ENCODE measurements at regions not wholly inside any gene's neighbourhood (a gene's known extent, or its start where the extent isn't known, plus 50 kb on each side); places are given as distances from the start of the nearest gene placed in this dataset.
"Not testable (repeated sequence)": the region's sequence is repeated elsewhere in the genome, so short reads cannot be mapped to it uniquely, and the experiment has no call there.

- no peak for DNase-seq (ENCODE audit: low read depth in 2 of 2)
Observed at GRCh38 chr2:234725528-234726264, 226.1 kb upstream of the SH3BP4 start.

- no peak for DNase-seq (ENCODE audit: low read depth in 2 of 2)
Observed at GRCh38 chr2:234724850-234725249, 227.0 kb upstream of the SH3BP4 start.

GRCh38 chr2:234723400-234723799 is 226.5 kb upstream of the ARL4C start:
- DNase-seq (ENCODE audit: low read depth in 2 of 2): no peak

DNA sequence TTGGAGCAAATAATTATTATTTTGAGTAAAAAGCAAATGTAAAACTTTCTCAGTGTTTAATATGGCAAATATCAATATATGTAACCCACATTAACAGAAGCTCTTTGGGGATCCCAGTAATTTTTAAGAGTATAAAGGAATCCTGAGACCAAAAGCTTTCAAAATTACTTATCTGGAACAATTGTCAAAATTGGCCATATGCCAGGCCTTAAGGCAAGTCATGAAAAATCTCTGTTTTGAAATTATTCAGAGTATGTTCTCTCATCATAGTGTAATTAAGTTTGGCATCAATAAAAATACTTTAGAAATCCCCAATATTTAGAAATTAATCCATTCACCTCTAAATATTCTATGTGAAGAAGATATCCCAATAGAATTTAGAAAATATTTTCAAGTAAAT is 225.3 kb upstream of the ARL4C start:
- no peak for DNase-seq (ENCODE audit: low read depth in 2 of 2)

DNA sequence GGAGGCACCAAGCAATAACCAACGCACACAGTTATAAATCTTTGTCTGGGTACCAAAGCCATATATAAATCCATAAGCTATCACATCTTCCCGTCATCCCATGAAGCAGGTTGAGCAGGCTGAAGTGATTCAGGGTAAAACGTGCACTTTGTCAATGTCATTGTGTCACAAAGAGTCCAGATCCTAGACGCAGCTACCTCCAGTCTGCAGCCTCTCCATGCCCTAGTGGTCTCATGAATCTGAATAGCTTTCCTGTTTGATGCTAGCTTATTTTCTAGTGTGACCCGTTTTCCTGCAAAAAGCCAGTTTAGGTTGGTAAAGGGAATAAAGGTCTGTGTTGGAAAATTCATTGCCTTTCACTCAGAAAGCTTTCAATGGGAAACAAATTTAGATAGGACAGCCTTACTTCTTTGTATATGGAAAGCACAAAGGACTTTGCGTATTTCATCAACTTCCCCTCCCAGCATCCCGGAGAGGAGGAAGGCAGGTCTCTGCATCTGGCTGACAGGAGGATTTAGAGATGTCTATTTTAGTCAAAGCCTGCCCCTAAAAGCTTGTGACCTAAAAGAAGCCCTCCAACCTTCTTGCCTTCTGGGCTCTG is 222.3 kb upstream of the ARL4C start:
- no peak for DNase-seq (ENCODE audit: low read depth in 2 of 2)

GRCh38 chr2:234716271-234716670 is 219.4 kb upstream of the ARL4C start:
- no peak for DNase-seq (ENCODE audit: low read depth in 2 of 2)

DNA sequence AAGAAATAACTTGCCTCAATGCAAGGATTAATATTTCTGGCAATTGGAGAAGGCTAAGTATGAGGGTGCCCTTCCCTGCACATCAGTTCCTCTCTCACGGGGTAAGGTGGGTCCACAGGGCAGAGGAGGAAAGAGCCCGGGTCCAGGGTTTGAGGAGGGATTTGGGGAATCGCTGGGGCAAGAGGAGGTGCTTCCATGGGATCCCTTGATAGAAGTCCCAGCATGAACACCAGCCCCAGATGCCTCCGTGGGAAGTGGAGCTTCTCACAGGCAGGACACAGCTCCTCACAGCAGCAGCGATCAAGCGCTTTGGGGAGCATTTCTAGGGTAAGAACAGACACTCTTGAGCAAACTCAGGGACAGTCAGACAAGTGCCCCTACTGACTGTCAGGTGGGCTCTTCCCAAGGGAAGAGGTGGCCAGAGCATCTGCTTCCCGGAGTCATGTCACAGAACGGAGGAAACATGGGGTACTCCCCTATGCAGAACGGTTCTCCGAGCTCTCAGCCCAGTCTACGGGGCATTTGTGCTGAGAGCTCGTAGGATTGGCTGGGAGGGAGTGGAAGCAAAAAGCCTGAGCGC is 218.9 kb upstream of the ARL4C start:
- DNase-seq (ENCODE audit: low read depth in 2 of 2): no peak

- no peak for DNase-seq (ENCODE audit: low read depth in 2 of 2)
Observed at GRCh38 chr2:234714711-234715110, 217.8 kb upstream of the ARL4C start.

DNA sequence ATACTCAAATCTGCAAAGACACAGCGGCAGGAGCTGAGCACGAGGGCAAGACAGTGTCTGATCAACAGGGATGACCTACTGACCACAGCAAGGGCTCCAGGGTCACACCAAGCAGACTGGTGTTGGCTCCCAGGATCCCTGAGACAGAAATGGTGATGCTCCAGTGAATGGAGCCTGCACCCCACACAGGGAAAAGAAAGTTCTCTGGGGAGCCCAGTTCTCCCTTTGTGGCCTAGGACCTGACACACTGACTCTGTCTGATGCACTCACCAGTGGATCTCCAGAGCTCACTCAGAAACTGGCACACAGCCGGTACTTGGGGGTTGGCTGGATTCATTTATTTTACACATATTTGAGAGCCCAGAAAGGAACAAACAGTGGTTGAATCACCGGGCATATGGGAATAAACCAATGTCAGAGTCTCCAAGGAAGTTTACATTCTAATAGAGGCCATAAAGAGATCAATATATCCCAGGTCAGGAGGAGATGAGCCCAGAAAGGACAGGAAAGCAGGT is 215.6 kb upstream of the ARL4C start:
- DNase-seq (ENCODE audit: low read depth in 2 of 2): no peak

- DNase-seq (ENCODE audit: low read depth in 2 of 2): no peak
Observed at GRCh38 chr2:234711308-234711707, 214.4 kb upstream of the ARL4C start.

DNA sequence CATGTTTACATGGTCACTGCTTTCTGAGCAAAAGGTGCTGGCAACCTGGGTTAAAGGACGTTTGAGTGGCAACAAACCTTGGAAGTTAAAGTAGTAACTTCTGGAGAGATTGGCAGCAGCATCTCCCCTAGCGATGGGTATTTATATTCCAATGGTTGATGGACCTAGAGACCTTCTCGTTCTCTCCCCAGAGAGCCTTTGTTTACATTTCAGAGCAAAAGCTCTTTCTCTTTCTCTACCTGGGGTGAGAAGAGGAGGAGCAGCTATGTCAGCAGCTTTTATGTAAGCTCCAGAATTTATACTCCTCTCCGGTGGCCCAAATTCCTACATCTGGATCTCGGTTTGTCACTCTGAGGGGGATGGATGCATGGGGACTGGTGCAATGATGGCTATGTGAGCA is 213.7 kb upstream of the ARL4C start:
- no peak for DNase-seq (ENCODE audit: low read depth in 2 of 2)

- no peak for DNase-seq (ENCODE audit: low read depth in 2 of 2)
Observed at GRCh38 chr2:234710066-234710465, 213.2 kb upstream of the ARL4C start.

DNA sequence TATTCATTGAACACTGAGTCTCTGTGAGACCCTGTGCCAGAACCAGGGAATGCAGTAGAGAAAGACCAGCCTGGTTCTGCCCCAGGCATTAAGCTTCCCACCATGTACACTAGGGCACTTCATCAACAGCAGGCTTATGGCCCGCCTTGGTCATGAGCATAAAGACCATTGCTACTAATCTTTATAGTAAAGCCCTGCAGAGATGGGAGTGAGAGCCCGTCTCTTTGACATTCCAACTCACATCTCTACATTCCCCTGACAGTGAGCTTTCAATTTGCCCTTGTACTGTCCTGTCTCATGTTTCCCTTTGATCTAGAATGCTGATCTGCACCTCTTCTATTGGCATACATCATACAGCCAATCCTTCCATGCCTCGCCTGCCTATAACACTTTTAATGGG is 211.8 kb upstream of the ARL4C start:
- DNase-seq (ENCODE audit: low read depth in 2 of 2): no peak

DNA sequence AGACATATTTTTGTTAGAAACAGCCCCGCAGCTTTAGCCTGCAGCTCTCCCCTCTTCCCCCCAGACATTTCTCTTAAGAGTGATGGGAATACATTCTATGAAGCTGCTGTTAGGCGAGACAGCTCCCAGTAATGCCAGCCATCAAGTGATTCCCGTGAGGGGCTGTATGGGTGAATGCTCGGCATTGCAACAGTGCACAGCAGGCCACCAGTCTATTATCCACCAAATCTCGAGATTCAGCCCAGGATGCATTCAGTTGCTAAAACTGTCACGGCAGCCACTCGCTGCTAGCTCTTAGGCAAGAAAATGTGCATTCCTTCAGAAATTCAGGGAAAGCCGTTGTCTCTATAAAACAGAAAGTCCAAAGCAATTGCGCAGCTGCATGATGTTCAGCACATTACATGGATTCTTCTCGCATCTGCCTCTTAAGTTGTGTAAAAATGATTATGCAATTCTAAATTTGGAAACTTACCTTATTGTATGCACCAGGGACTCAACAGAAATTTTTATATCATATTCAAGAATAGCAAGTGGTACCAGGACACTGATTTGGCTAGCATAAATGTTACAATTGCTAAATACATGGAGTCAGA is 211.3 kb upstream of the ARL4C start:
- DNase-seq (ENCODE audit: low read depth in 2 of 2): no peak

- DNase-seq (ENCODE audit: low read depth in 2 of 2): no peak
Observed at GRCh38 chr2:234706086-234706485, 209.2 kb upstream of the ARL4C start.

GRCh38 chr2:234705108-234705507 is 208.2 kb upstream of the ARL4C start:
- no peak for DNase-seq (ENCODE audit: low read depth in 2 of 2)

- no peak for DNase-seq (ENCODE audit: low read depth in 2 of 2)
Observed at GRCh38 chr2:234703258-234703657, 206.4 kb upstream of the ARL4C start.

DNA sequence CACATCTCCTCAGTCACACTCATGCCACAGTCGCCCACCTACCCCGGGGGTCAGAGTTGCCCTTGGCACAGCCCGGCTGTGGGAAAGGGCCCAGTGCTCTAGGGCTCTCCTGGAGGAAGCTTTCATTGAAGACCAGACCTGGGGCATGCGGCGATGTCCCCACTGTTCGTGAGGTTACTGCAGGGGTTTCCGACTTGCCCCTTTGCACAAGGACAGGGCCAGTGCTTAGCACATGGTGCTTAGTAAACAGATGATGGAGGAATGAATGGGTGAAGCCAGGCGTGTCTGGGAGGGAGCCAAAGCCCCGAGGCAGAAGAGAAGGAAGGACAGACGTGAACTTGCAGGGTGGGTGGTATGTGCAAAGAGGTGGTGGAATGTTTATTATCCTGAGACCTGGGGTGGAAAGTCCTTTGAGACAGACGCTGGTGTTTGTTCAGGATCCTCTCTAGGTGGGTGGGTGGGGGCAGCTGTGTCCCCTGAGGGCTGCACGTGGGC is 205.9 kb upstream of the ARL4C start:
- DNase-seq (ENCODE audit: low read depth in 2 of 2): no peak

GRCh38 chr2:234701841-234702240 is 205.0 kb upstream of the ARL4C start:
- no peak for DNase-seq (ENCODE audit: low read depth in 2 of 2)

- no peak for DNase-seq (ENCODE audit: low read depth in 2 of 2)
Observed at GRCh38 chr2:234701421-234701820, 204.5 kb upstream of the ARL4C start.

DNA sequence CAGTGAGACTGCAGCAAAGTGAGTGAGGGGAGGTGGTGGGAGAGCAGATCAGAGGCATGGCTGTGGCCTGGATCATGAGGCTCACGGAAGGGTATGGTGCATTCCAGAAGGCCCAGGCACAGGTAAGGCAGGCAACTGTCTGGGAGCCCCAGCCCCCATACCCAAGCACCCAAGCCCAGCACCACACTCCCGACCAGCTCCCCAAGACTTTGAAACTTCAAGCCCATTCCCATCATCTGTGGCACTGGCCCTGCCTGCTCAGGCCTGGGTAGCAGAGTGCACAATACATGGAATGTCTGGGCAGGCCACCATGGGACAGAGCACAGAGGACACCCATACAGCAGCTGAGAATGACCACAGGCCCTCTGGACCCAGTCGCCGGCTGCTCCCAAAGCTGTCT is 202.6 kb upstream of the ARL4C start:
- no peak for DNase-seq (ENCODE audit: low read depth in 2 of 2)

- not testable (repeated sequence) for DNase-seq (ENCODE audit: low read depth in 2 of 2)
Observed at GRCh38 chr2:234697300-234697876, 200.5 kb upstream of the ARL4C start.
